Thyroid gland (tissue), 4 donors: ENCODE measurements at regions not wholly inside any gene's neighbourhood (a gene's known extent, or its start where the extent isn't known, plus 50 kb on each side); places are given as distances from the start of the nearest gene placed in this dataset.

ENCODE experiments used
- DNase-seq, 2 donors: peaks; one replicate each; pipeline ENCODE4 v3.0.0-alpha.2; 2019
- H3K27ac ChIP-seq, 3 donors: fragments of 200-600 bp; sonication (generic); 1 replicate in 2 of 3; 2 replicates in 1 of 3; pipeline ENCODE4 v1.5.1; 2016 to 2019; ENCODE audit warnings: mild to moderate bottlenecking in 1 of 3, moderate library complexity in 1 of 3
- H3K27me3 ChIP-seq: fragments of 200-600 bp; sonication (generic); one replicate; pipeline ENCODE4 v1.5.1; 2019
- H3K36me3 ChIP-seq, 2 donors: fragments of 200-600 bp; sonication (generic); one replicate each; pipeline ENCODE4 v1.5.1; 2016 to 2019
- H3K4me1 ChIP-seq, 2 donors: fragments of 200-600 bp; sonication (generic); one replicate each; pipeline ENCODE4 v1.5.1; 2017 to 2019
- H3K4me3 ChIP-seq, 3 donors: fragments of 200-600 bp; sonication (generic); replicated peaks in 1 of 3; 1 replicate in 2 of 3; 2 replicates in 1 of 3; pipeline ENCODE4 v1.5.1; 2016; ENCODE audit warnings: mild to moderate bottlenecking in 1 of 3
- H3K9me3 ChIP-seq: fragments of 200-600 bp; sonication (generic); one replicate; pipeline ENCODE4 v1.5.1; 2017
- POLR2A ChIP-seq, 2 donors: fragments of 450-650 bp; IDR thresholded peaks; one replicate each; pipeline ENCODE4 v1.6.1; 2017; ENCODE audit warnings: antibody characterized with exemption in 2 of 2, mild to moderate bottlenecking in 2 of 2, moderate library complexity in 1 of 2
- WGBS, 2 donors: methylation state at CpG; one replicate each; pipeline ENCODE4 v1.1.5; 2017; 5-methylcytosine and 5-hydroxymethylcytosine counted together
- intact Hi-C: fragments of 100-400 bp; cut with DNase I; formaldehyde crosslinking; loops from one replicate; pipeline ENCODE4 v1.15.1; 2023
- TF ChIP-seq, protein P1 (sequence below), 6 experiments: fragments of 200-600 bp in 3 of 6; fragments of 450-650 bp in 3 of 6; sonication (generic) in 3 of 6; IDR thresholded peaks; one replicate each; pipeline ENCODE4 v1.5.1; 2016 to 2019; ENCODE audit warnings: antibody characterized with exemption in 6 of 6, mild to moderate bottlenecking in 2 of 6, inconsistent platforms in 1 of 6, moderate library complexity in 1 of 6

- Histone ChIP-seq H3K36me3 (no peaks in the 10 kb centered on the region), H3K27me3 (no peaks in the 10 kb centered on the region), H3K4me1 (peaks cover 7 to 12% of the 10 kb centered on the region in 2 donors), H3K27ac (no peak overlapping the region), H3K4me3 (no peak overlapping the region), H3K9me3 (no peaks in the 10 kb centered on the region)
- TF ChIP-seq POLR2A (IDR thresholded peaks at IDR 0.05), result no peak
- TF ChIP-seq, protein P1, sequence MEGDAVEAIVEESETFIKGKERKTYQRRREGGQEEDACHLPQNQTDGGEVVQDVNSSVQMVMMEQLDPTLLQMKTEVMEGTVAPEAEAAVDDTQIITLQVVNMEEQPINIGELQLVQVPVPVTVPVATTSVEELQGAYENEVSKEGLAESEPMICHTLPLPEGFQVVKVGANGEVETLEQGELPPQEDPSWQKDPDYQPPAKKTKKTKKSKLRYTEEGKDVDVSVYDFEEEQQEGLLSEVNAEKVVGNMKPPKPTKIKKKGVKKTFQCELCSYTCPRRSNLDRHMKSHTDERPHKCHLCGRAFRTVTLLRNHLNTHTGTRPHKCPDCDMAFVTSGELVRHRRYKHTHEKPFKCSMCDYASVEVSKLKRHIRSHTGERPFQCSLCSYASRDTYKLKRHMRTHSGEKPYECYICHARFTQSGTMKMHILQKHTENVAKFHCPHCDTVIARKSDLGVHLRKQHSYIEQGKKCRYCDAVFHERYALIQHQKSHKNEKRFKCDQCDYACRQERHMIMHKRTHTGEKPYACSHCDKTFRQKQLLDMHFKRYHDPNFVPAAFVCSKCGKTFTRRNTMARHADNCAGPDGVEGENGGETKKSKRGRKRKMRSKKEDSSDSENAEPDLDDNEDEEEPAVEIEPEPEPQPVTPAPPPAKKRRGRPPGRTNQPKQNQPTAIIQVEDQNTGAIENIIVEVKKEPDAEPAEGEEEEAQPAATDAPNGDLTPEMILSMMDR (IDR thresholded peaks at IDR 0.05), result no peak
- intact Hi-C loops, result no loop called here
- WGBS, 2 donors, result 95 to 97% methylated on average over 2 of the region's 2 CpGs
- DNase-seq, result no peak
Measured at GRCh38 chr6:81999270-81999669, 246.8 kb upstream of the TENT5A start.

GRCh38 chr6:81998432-81998831 lies 246.0 kb upstream of the TENT5A start:
- Histone ChIP-seq H3K4me1 (peaks cover 7 to 12% of the 10 kb centered on the region in 2 donors), H3K9me3 (no peaks in the 10 kb centered on the region), H3K27ac (no peak overlapping the region), H3K4me3 (no peak overlapping the region), H3K36me3 (no peaks in the 10 kb centered on the region), H3K27me3 (no peaks in the 10 kb centered on the region)
- intact Hi-C loops, result no loop called here
- no peak for TF ChIP-seq POLR2A (IDR thresholded peaks at IDR 0.05)
- TF ChIP-seq, protein P1 (IDR thresholded peaks at IDR 0.05), result no peak
- 84 to 90% methylated on average over 1 of the region's 1 CpG for WGBS, 2 donors
- no peak for DNase-seq

- no peaks in the 10 kb centered on the region for H3K27me3 ChIP-seq
Measured at GRCh38 chr6:81997090-81997926, 244.8 kb upstream of the TENT5A start.

GRCh38 chr6:81996414-81996813 lies 243.9 kb upstream of the TENT5A start:
- Histone ChIP-seq H3K4me1 (peaks cover 7 to 12% of the 10 kb centered on the region in 2 donors), H3K36me3 (no peaks in the 10 kb centered on the region), H3K27me3 (no peaks in the 10 kb centered on the region), H3K27ac (peak overlapping the region in 1 of 3 donors; percentile 41), H3K4me3 (no peak overlapping the region), H3K9me3 (no peaks in the 10 kb centered on the region)
- intact Hi-C loops, result no loop called here
- DNase-seq, result no peak
- TF ChIP-seq, protein P1 (IDR thresholded peaks at IDR 0.05), result no peak
- no peak for TF ChIP-seq POLR2A (IDR thresholded peaks at IDR 0.05)
- WGBS, 2 donors, result 93% methylated on average over 4 of the region's 4 CpGs

More at GRCh38 chr6:81997090-81997926, 244.8 kb upstream of the TENT5A start:
- DNase-seq, result no peak
- Histone ChIP-seq H3K4me1 (peaks cover 7 to 12% of the 10 kb centered on the region in 2 donors), H3K9me3 (no peaks in the 10 kb centered on the region), H3K4me3 (no peak overlapping the region), H3K36me3 (no peaks in the 10 kb centered on the region), H3K27ac (no peak overlapping the region)
- intact Hi-C loops, result no loop called here
- WGBS, 2 donors, result 71 to 85% methylated on average over 4 of the region's 4 CpGs
- no peak for TF ChIP-seq POLR2A (IDR thresholded peaks at IDR 0.05)
- TF ChIP-seq, protein P1 (IDR thresholded peaks at IDR 0.05), result no peak

DNA sequence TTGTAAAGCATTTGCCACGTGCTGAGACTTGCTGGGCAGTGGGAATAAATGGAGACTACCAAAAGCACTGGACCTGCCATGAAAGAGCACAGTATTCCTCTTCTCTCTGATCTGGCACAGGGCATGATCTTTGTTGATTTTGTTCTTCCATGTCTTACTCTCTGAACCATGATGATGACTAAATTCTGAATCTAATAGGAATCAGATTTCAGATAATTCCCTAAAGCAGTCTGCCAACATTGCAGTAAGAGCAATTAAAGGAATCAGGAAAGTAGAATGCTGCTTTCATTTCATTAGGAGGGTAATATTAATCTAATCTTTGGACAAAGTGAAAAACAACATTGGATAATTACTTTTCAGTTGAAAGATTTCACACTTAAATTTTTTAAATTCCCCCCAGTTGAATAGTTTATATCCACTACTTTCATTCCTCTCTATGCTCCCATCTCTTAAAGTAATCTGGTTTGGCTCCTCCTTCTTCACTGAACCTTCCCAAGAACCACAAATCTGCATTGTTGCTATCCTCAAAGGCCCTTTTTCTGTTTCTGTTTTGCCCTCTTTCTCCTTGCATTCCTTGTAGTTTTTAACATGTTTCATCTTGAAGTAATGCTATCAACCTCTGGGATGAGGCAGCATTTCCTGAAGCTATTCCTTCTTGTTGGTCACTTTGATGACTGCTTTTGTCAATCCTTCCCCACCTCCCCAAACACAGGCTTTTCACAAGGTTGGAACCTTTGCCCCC lies 243.2 kb upstream of the TENT5A start:
- H3K9me3 ChIP-seq, result no peaks in the 10 kb centered on the region
- H3K27me3 ChIP-seq, result no peaks in the 10 kb centered on the region
- peaks cover 7 to 12% of the 10 kb centered on the region in 2 donors for H3K4me1 ChIP-seq
- peak in 1 of 2 donors; percentile 2 for DNase-seq
- no peak overlapping the region for H3K4me3 ChIP-seq
- TF ChIP-seq, protein P1 (IDR thresholded peaks at IDR 0.05), result no peak
- TF ChIP-seq POLR2A (IDR thresholded peaks at IDR 0.05), result no peak
- H3K27ac ChIP-seq, result peak overlapping the region in 2 of 3 donors; percentile 7 to 41
- intact Hi-C loops, result no loop called here
- H3K36me3 ChIP-seq, result no peaks in the 10 kb centered on the region
- 41 to 44% methylated on average over 1 of the region's 1 CpG for WGBS, 2 donors
